Activated CD8-positive, alpha-beta memory T cell treated with anti-CD3 and anti-CD28 coated beads for 36 hours (primary cell): ENCODE measurements at regions not wholly inside any gene's neighbourhood (a gene's known extent, or its start where the extent isn't known, plus 50 kb on each side); places are given as distances from the start of the nearest gene placed in this dataset.
"Not testable (repeated sequence)": the region's sequence is repeated elsewhere in the genome, so short reads cannot be mapped to it uniquely, and the experiment has no call there.

Source experiments
- CTCF ChIA-PET: fragments of 350-600 bp; sonication (Branson Sonifier 250); formaldehyde crosslinking; loops from one replicate; lab custom pipeline; 2021; ENCODE audit warnings: antibody characterized with exemption; lab: Charles Lee
- POLR2A ChIA-PET: fragments of 350-600 bp; sonication (Branson Sonifier 250); formaldehyde crosslinking; loops from one replicate; lab custom pipeline; 2021; ENCODE audit warnings: antibody characterized with exemption; lab: Charles Lee

- ChIA-PET CTCF (no interaction called here), POLR2A (no interaction called here)
Measured at GRCh38 chr12:4822572-4822971, 87.1 kb upstream of the KCNA1 start.

- ChIA-PET POLR2A (no interaction called here), CTCF (no interaction called here)
Measured at GRCh38 chr12:4824380-4824779, 85.3 kb upstream of the KCNA1 start.

- CTCF ChIA-PET = no interaction called here
- POLR2A ChIA-PET = no interaction called here
Measured at GRCh38 chr12:4825011-4825858, 84.5 kb upstream of the KCNA1 start.

- CTCF ChIA-PET = no interaction called here
Measured at GRCh38 chr12:4826909-4827308, 82.8 kb upstream of the KCNA1 start.

GRCh38 chr12:4828176-4828575 is 81.5 kb upstream of the KCNA1 start:
- ChIA-PET POLR2A (no interaction called here), CTCF (no interaction called here)

More at GRCh38 chr12:4826909-4827308, 82.8 kb upstream of the KCNA1 start:
- POLR2A ChIA-PET = no interaction called here

- ChIA-PET POLR2A (interaction anchor here (0.6 kb wide), 1 partner anchor 194 kb away, joined by 3 read pairs; no protein-coding TSS in a partner anchor), CTCF (no interaction called here)
Measured at GRCh38 chr12:4829161-4829792, 80.4 kb upstream of the KCNA1 start.

GRCh38 chr12:4829793-4830162 is 79.9 kb upstream of the KCNA1 start:
- ChIA-PET CTCF (no interaction called here), POLR2A (interaction anchor here (0.6 kb wide), 1 partner anchor 194 kb away, joined by 3 read pairs; no protein-coding TSS in a partner anchor)

GRCh38 chr12:4830556-4831210 is 79.0 kb upstream of the KCNA1 start:
- ChIA-PET CTCF (interaction anchor here (0.8 kb wide), 1 partner anchor 27 kb away, joined by 4 read pairs; no protein-coding TSS in a partner anchor), POLR2A (no interaction called here)

- ChIA-PET POLR2A (interaction anchor here (1.0 kb wide), 1 partner anchor 27 kb away, joined by 3 read pairs; no protein-coding TSS in a partner anchor), CTCF (interaction anchor here (1.3 kb wide), 1 partner anchor 16 kb away, joined by 3 read pairs; no protein-coding TSS in a partner anchor)
Measured at GRCh38 chr12:4833053-4833452, 76.7 kb upstream of the KCNA1 start.

GRCh38 chr12:4833524-4833923 is 76.2 kb upstream of the KCNA1 start:
- CTCF ChIA-PET = interaction anchor here (1.3 kb wide), 1 partner anchor 15 kb away, joined by 3 read pairs; no protein-coding TSS in a partner anchor
- POLR2A ChIA-PET = interaction anchor here (1.0 kb wide), 1 partner anchor 27 kb away, joined by 3 read pairs; no protein-coding TSS in a partner anchor

GRCh38 chr12:4842401-4842800 is 67.3 kb upstream of the KCNA1 start:
- POLR2A ChIA-PET, CTCF ChIA-PET: not testable (repeated sequence)

- CTCF ChIA-PET = no interaction called here
- POLR2A ChIA-PET = no interaction called here
Measured at GRCh38 chr12:4843907-4844306, 65.8 kb upstream of the KCNA1 start.

- ChIA-PET POLR2A (no interaction called here), CTCF (no interaction called here)
Measured at GRCh38 chr12:4847713-4848112, 62.0 kb upstream of the KCNA1 start.

GRCh38 chr12:4849115-4849541 is 60.6 kb upstream of the KCNA1 start:
- CTCF ChIA-PET = interaction anchor here (0.7 to 1.6 kb wide), 10 partner anchors 9 to 641 kb away, joined by 3 to 9 read pairs (median 4); no protein-coding TSS in a partner anchor
- POLR2A ChIA-PET = interaction anchor here (0.8 kb wide), 1 partner anchor 584 kb away, joined by 5 read pairs; no protein-coding TSS in a partner anchor

- CTCF ChIA-PET = interaction anchor here (0.5 to 1.6 kb wide), 6 partner anchors 8 to 526 kb away, joined by 3 to 9 read pairs (median 3); no protein-coding TSS in a partner anchor
- POLR2A ChIA-PET = no interaction called here
Measured at GRCh38 chr12:4849795-4850345, 59.8 kb upstream of the KCNA1 start.

GRCh38 chr12:4850857-4851380 is 58.8 kb upstream of the KCNA1 start:
- CTCF ChIA-PET = no interaction called here
- POLR2A ChIA-PET = no interaction called here

- ChIA-PET POLR2A (no interaction called here), CTCF (no interaction called here)
Measured at GRCh38 chr12:4852308-4852707, 57.4 kb upstream of the KCNA1 start.

- ChIA-PET POLR2A (no interaction called here), CTCF (no interaction called here)
Measured at GRCh38 chr12:4852911-4853310, 56.8 kb upstream of the KCNA1 start.
